SU-DHL-6 (cell line): ENCODE measurements at regions not wholly inside any gene's neighbourhood (a gene's known extent, or its start where the extent isn't known, plus 50 kb on each side); places are given as distances from the start of the nearest gene placed in this dataset.

Source experiments
- H2AFZ ChIP-seq: fragments of 200-600 bp; sonication (generic); 2 replicates; pipeline ENCODE4 v1.6.1; 2014; ENCODE audit warnings: low read depth, mild to moderate bottlenecking, moderate library complexity, mixed read lengths, antibody characterized with exemption, low read length; ENCODE audit not compliant: severe bottlenecking
- H3F3A ChIP-seq: fragments of 200-600 bp; shearing (Covaris generic); 2 replicates; pipeline ENCODE4 v1.6.0; 2016; ENCODE audit warnings: antibody characterized with exemption, mild to moderate bottlenecking; ENCODE audit not compliant: insufficient read depth
- H3K27ac ChIP-seq: fragments of 200-600 bp; sonication (generic); 2 replicates; pipeline ENCODE4 v1.5.1; 2016; ENCODE audit warnings: low read depth, mild to moderate bottlenecking, low read length, moderate library complexity, mixed read lengths
- H3K27me3 ChIP-seq: fragments of 200-600 bp; sonication (generic), shearing (Covaris generic); 2 replicates; pipeline ENCODE4 v1.6.0; 2014; ENCODE audit warnings: mild to moderate bottlenecking, low read length
- H3K36me3 ChIP-seq: fragments of 200-600 bp; sonication (generic); 2 replicates; pipeline ENCODE4 v1.6.1; 2014; ENCODE audit warnings: mild to moderate bottlenecking, low read length, mixed read lengths
- H3K4me2 ChIP-seq: fragments of 300-600, 200-600 bp; shearing (Covaris generic), sonication (generic); 2 replicates; pipeline ENCODE4 v1.6.0; 2014; ENCODE audit warnings: low read length, low read depth, mild to moderate bottlenecking; ENCODE audit not compliant: poor library complexity, severe bottlenecking
- H3K4me3 ChIP-seq: fragments of 200-600 bp; sonication (generic); 2 replicates; pipeline ENCODE4 v1.5.1; 2014; ENCODE audit warnings: antibody characterized with exemption, low read length, mild to moderate bottlenecking, mixed read lengths; ENCODE audit not compliant: insufficient read depth, poor library complexity, severe bottlenecking
- H3K79me2 ChIP-seq: fragments of 200-600 bp; sonication (generic); 2 replicates; pipeline ENCODE4 v1.6.1; 2014; ENCODE audit warnings: mild to moderate bottlenecking, low read length, moderate library complexity; ENCODE audit not compliant: insufficient read depth
- H3K9ac ChIP-seq: fragments of 200-600 bp; sonication (generic); 2 replicates; pipeline ENCODE4 v1.7.0; 2014; ENCODE audit warnings: mild to moderate bottlenecking, low read length
- H3K9me2 ChIP-seq: fragments of 200-600 bp; sonication (generic); replicated peaks from 2 replicates; pipeline ENCODE4 v1.6.1; 2014; ENCODE audit warnings: low read length; ENCODE audit not compliant: insufficient read depth
- H3K9me3 ChIP-seq: fragments of 200-600 bp; sonication (generic); 2 replicates; pipeline ENCODE4 v1.6.1; 2014; ENCODE audit warnings: low read length, mixed read lengths; ENCODE audit not compliant: insufficient read depth
- H4K20me1 ChIP-seq: fragments of 200-600 bp; sonication (generic); 2 replicates; pipeline ENCODE4 v1.6.1; 2014; ENCODE audit warnings: low read depth, mild to moderate bottlenecking, antibody characterized with exemption, low read length, moderate library complexity, mixed read lengths
- CTCF ChIP-seq: fragments of 200-600 bp; sonication (generic); IDR thresholded peaks from one replicate; pipeline ENCODE4 v1.5.1; 2017; ENCODE audit warnings: antibody characterized with exemption, mild to moderate bottlenecking, low read length, moderate library complexity; ENCODE audit not compliant: insufficient read depth, poor library complexity, severe bottlenecking
- EZH2phosphoT487 ChIP-seq: fragments of 200-600 bp; sonication (generic), shearing (Covaris generic); conservative IDR thresholded peaks from 2 replicates; pipeline ENCODE4 v1.6.1; 2018; ENCODE audit warnings: mild to moderate bottlenecking, antibody characterized with exemption, low read length, moderate library complexity, mixed read lengths

DNA sequence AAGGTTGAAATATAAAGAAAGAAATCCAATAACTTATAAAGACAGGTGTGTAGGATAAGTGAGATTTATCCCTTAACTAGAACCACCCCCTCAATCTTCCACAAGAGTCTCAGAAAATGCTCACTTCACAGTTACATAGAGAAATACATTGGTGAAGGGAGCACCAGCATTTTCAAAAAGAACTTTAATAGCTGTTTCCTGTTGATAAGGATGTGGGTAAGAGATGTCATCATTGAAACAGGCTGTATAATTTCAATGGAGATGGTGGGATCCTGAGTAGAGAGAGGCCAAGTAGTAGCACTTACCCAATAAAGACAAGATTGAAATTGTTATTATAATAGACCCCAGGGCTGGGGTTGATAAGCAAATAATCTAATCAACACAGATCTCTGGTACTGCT lies 162.2 kb upstream of the TACR1 start:
- H3K36me3 ChIP-seq: no peaks in the 10 kb centered on the region
- no peaks in the 10 kb centered on the region for H3K9me3 ChIP-seq
- no peaks in the 10 kb centered on the region for H3K27me3 ChIP-seq
- no peak overlapping the region for H3K4me3 ChIP-seq
- H3K9me2 ChIP-seq: no peaks in the 10 kb centered on the region
- no peak overlapping the region for H3K27ac ChIP-seq
- no peak overlapping the region for H3K9ac ChIP-seq
- TF ChIP-seq CTCF (no peak), EZH2phosphoT487 (no peak)
- H3K79me2 ChIP-seq: no peaks in the 10 kb centered on the region
- no peak overlapping the region for H3K4me2 ChIP-seq
- no peak overlapping the region for H2AFZ ChIP-seq
- H3F3A ChIP-seq: no peaks in the 10 kb centered on the region
- no peaks in the 10 kb centered on the region for H4K20me1 ChIP-seq

DNA sequence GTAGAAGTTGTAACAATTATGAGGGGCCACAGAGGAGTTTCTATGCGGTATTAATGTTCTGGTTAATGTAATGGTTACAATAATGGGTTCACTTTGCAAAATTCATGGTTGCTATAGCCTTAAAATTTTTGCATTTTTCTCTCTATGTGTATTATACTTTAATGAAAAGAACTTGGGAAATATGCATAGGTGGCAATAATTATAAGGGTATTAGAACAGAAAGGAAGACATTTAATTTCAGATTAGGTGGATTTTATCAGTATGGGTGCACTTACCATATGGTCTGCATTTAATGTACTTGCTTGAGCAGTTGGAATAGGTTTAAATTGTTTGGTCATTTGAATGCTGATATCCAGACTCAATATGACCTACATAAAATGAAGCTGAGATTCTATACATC lies 161.6 kb upstream of the TACR1 start:
- no peak for TF ChIP-seq CTCF
- TF ChIP-seq EZH2phosphoT487: no peak

DNA sequence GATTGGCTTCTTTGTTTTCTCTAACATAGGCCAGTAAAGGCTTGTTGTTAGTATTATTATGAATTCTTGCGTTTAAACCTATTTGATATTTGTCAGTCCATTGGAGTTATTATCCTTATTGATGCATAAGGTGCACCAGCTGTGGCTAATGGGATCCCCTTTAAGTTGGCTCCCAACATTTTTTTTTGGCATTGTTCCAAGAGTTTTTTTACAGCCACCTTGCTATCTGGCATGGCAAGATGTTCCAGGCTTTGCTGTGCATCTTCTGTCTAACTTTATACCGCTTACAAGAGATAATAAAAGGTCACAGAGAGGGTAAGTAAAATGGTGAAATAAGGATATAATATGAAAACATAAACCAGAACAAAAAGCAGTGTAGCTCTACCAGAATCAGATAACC lies 157.5 kb upstream of the TACR1 start:
- Histone ChIP-seq H3K9ac (no peak overlapping the region), H3F3A (no peaks in the 10 kb centered on the region), H3K4me2 (no peak overlapping the region), H3K79me2 (no peaks in the 10 kb centered on the region), H3K9me2 (no peaks in the 10 kb centered on the region), H2AFZ (no peak overlapping the region), H4K20me1 (no peaks in the 10 kb centered on the region), H3K9me3 (no peaks in the 10 kb centered on the region), H3K27me3 (no peaks in the 10 kb centered on the region), H3K27ac (no peak overlapping the region), H3K4me3 (no peak overlapping the region), H3K36me3 (no peaks in the 10 kb centered on the region)
- TF ChIP-seq EZH2phosphoT487: no peak
- TF ChIP-seq CTCF: no peak

More for the DNA sequence above, 161.6 kb upstream of the TACR1 start:
- Histone ChIP-seq H3K9ac (no peak overlapping the region), H3K4me2 (no peak overlapping the region), H3K36me3 (no peaks in the 10 kb centered on the region), H3K9me2 (no peaks in the 10 kb centered on the region), H3K27me3 (no peaks in the 10 kb centered on the region), H3K27ac (no peak overlapping the region), H4K20me1 (no peaks in the 10 kb centered on the region), H3F3A (no peaks in the 10 kb centered on the region), H2AFZ (no peak overlapping the region), H3K9me3 (no peaks in the 10 kb centered on the region), H3K4me3 (no peak overlapping the region), H3K79me2 (no peaks in the 10 kb centered on the region)

- Histone ChIP-seq H3K4me2 (no peak overlapping the region), H4K20me1 (no peaks in the 10 kb centered on the region), H3K27ac (no peak overlapping the region)
Observed at GRCh38 chr2:75353131-75353530, 153.8 kb upstream of the TACR1 start.

More at GRCh38 chr2:75353131-75353530, 153.8 kb upstream of the TACR1 start:
- no peak overlapping the region for H3K9ac ChIP-seq
- no peaks in the 10 kb centered on the region for H3K27me3 ChIP-seq
- H3F3A ChIP-seq: no peaks in the 10 kb centered on the region
- no peaks in the 10 kb centered on the region for H3K79me2 ChIP-seq
- no peak overlapping the region for H2AFZ ChIP-seq
- H3K9me2 ChIP-seq: no peaks in the 10 kb centered on the region
- no peak overlapping the region for H3K4me3 ChIP-seq
- TF ChIP-seq EZH2phosphoT487 (no peak), CTCF (no peak)
- H3K36me3 ChIP-seq: no peaks in the 10 kb centered on the region
- no peaks in the 10 kb centered on the region for H3K9me3 ChIP-seq
